ENCODE measurements at regions not wholly inside any gene's neighbourhood (a gene's known extent, or its start where the extent isn't known, plus 50 kb on each side); places are given as distances from the start of the nearest gene placed in this dataset.

GRCh38 chr14:27078191-27078590 is 480.4 kb upstream of the NOVA1 start:
- TF ChIP-seq EP300 (conservative IDR thresholded peaks at IDR 0.05; ENCODE audit: poor library complexity, severe bottlenecking), result no peak
- TF ChIP-seq SMC3 (conservative IDR thresholded peaks at IDR 0.05; ENCODE audit: poor library complexity), result no peak
- no peak for TF ChIP-seq RAD21 (conservative IDR thresholded peaks at IDR 0.05)
- no peak for TF ChIP-seq EZH2 (IDR thresholded peaks at IDR 0.05; ENCODE audit: borderline replicate concordance, insufficient read depth, low read length, poor library complexity, severe bottlenecking)
- TF ChIP-seq CTCF (IDR thresholded peaks at IDR 0.05; ENCODE audit: poor library complexity, severe bottlenecking), result no peak
- Histone ChIP-seq H3K9ac (ENCODE audit: low read length) (no peak overlapping the region), H3K79me2 (replicated peaks; ENCODE audit: insufficient read depth, low read length) (no peaks in the 10 kb centered on the region), H3K9me2 (ENCODE audit: insufficient read depth, low read length) (no peaks in the 10 kb centered on the region), H2AFZ (ENCODE audit: low read depth, low read length) (no peak overlapping the region), H3K27ac (ENCODE audit: low read length) (no peak overlapping the region), H3K4me2 (ENCODE audit: low read length) (no peak overlapping the region), H3K4me3 (ENCODE audit: low read length) (no peak overlapping the region), H4K20me1 (ENCODE audit: insufficient read depth) (no peaks in the 10 kb centered on the region), H3F3A (ENCODE audit: insufficient read depth, low read length, poor library complexity, severe bottlenecking) (no peaks in the 10 kb centered on the region), H3K36me3 (ENCODE audit: insufficient read depth, low read length) (no peaks in the 10 kb centered on the region), H3K9me3 (ENCODE audit: low read length) (no peaks in the 10 kb centered on the region), H3K27me3 (ENCODE audit: insufficient read depth, low read depth, low read length) (no peaks in the 10 kb centered on the region)

GRCh38 chr14:27079716-27080115 is 481.9 kb upstream of the NOVA1 start:
- H3K27me3 ChIP-seq (ENCODE audit: insufficient read depth, low read depth, low read length), result no peaks in the 10 kb centered on the region
- no peaks in the 10 kb centered on the region for H3F3A ChIP-seq (ENCODE audit: insufficient read depth, low read length, poor library complexity, severe bottlenecking)
- H3K9me2 ChIP-seq (ENCODE audit: insufficient read depth, low read length), result no peaks in the 10 kb centered on the region
- no peak overlapping the region for H3K9ac ChIP-seq (ENCODE audit: low read length)
- H2AFZ ChIP-seq (ENCODE audit: low read depth, low read length), result no peak overlapping the region
- no peak overlapping the region for H3K4me2 ChIP-seq (ENCODE audit: low read length)
- TF ChIP-seq SMC3 (conservative IDR thresholded peaks at IDR 0.05; ENCODE audit: poor library complexity) (no peak), RAD21 (conservative IDR thresholded peaks at IDR 0.05) (no peak), MXI1 (conservative IDR thresholded peaks at IDR 0.05; ENCODE audit: poor library complexity, severe bottlenecking) (no peak), POLR2AphosphoS5 (IDR thresholded peaks at IDR 0.05) (no peak), CTCF (IDR thresholded peaks at IDR 0.05; ENCODE audit: poor library complexity, severe bottlenecking) (no peak), TAF1 (IDR thresholded peaks at IDR 0.05; ENCODE audit: low read depth) (no peak), EP300 (conservative IDR thresholded peaks at IDR 0.05; ENCODE audit: poor library complexity, severe bottlenecking) (no peak), EZH2 (IDR thresholded peaks at IDR 0.05; ENCODE audit: borderline replicate concordance, insufficient read depth, low read length, poor library complexity, severe bottlenecking) (no peak), REST (IDR thresholded peaks at IDR 0.05; ENCODE audit: borderline replicate concordance) (no peak)
- no peaks in the 10 kb centered on the region for H3K9me3 ChIP-seq (ENCODE audit: low read length)
- H3K36me3 ChIP-seq (ENCODE audit: insufficient read depth, low read length), result no peaks in the 10 kb centered on the region
- no peak overlapping the region for H3K27ac ChIP-seq (ENCODE audit: low read length)
- no peak overlapping the region for H3K4me3 ChIP-seq (ENCODE audit: low read length)
- no peaks in the 10 kb centered on the region for H4K20me1 ChIP-seq (ENCODE audit: insufficient read depth)
- no peaks in the 10 kb centered on the region for H3K79me2 ChIP-seq (replicated peaks; ENCODE audit: insufficient read depth, low read length)
